Fibroblast of peridontal ligament (primary cell): ENCODE measurements at regions not wholly inside any gene's neighbourhood (a gene's known extent, or its start where the extent isn't known, plus 50 kb on each side); places are given as distances from the start of the nearest gene placed in this dataset.

Experiments used
- DNase-seq: peaks from one replicate; pipeline ENCODE4 v3.0.0-alpha.2; 2010; ENCODE audit errors: extremely low read depth

- DNase-seq, result no peak
Observed at GRCh38 chr2:575030-575726, 102.0 kb downstream of the TMEM18 start.

GRCh38 chr2:573805-574392, 103.3 kb downstream of the TMEM18 start:
- no peak for DNase-seq

GRCh38 chr2:573025-573424, 104.2 kb downstream of the TMEM18 start:
- DNase-seq, result no peak

GRCh38 chr2:569681-570080, 107.5 kb downstream of the TMEM18 start:
- no peak for DNase-seq

- no peak for DNase-seq
Observed at GRCh38 chr2:568639-569235, 108.5 kb downstream of the TMEM18 start.

- DNase-seq, result peak; percentile 64
Observed at GRCh38 chr2:567865-568638, 109.2 kb downstream of the TMEM18 start.

GRCh38 chr2:567496-567864, 109.7 kb downstream of the TMEM18 start:
- no peak for DNase-seq

- no peak for DNase-seq
Observed at GRCh38 chr2:566379-567313, 110.6 kb downstream of the TMEM18 start.

GRCh38 chr2:564471-565181, 112.6 kb downstream of the TMEM18 start:
- DNase-seq, result no peak

GRCh38 chr2:563512-563911, 113.7 kb downstream of the TMEM18 start:
- no peak for DNase-seq

GRCh38 chr2:562391-563364, 114.5 kb downstream of the TMEM18 start:
- no peak for DNase-seq

- no peak for DNase-seq
Observed at GRCh38 chr2:558879-559278, 118.3 kb downstream of the TMEM18 start.

GRCh38 chr2:558302-558642, 118.9 kb downstream of the TMEM18 start:
- DNase-seq, result no peak

- no peak for DNase-seq
Observed at GRCh38 chr2:557635-558301, 119.4 kb downstream of the TMEM18 start.

GRCh38 chr2:556485-556884, 120.7 kb downstream of the TMEM18 start:
- DNase-seq, result no peak

GRCh38 chr2:555164-555922, 121.9 kb downstream of the TMEM18 start:
- DNase-seq, result no peak

GRCh38 chr2:554444-554843, 122.8 kb downstream of the TMEM18 start:
- no peak for DNase-seq

- no peak for DNase-seq
Observed at GRCh38 chr2:552906-553305, 124.3 kb downstream of the TMEM18 start.

GRCh38 chr2:551621-552020, 125.6 kb downstream of the TMEM18 start:
- DNase-seq, result no peak
